SK-N-MC (cell line): ENCODE measurements at regions not wholly inside any gene's neighbourhood (a gene's known extent, or its start where the extent isn't known, plus 50 kb on each side); places are given as distances from the start of the nearest gene placed in this dataset.

Source experiments
- EZH2 ChIP-seq: fragments of 200-600 bp; sonication (generic); IDR thresholded peaks from one replicate; pipeline ENCODE4 v1.6.1; 2017; ENCODE audit warnings: antibody characterized with exemption
- FOXP2 ChIP-seq: optimal IDR thresholded peaks from 2 replicates; pipeline ENCODE3; 2011; ENCODE audit warnings: mild to moderate bottlenecking, moderate library complexity; ENCODE audit not compliant: insufficient read depth; ENCODE audit errors: extremely low read length, control extremely low read depth
- POLR2AphosphoS5 ChIP-seq: IDR thresholded peaks from 2 replicates; pipeline ENCODE4 v1.6.1; 2012; ENCODE audit warnings: mild to moderate bottlenecking, low read depth, low read length, borderline replicate concordance

- TF ChIP-seq EZH2 (no peak), POLR2AphosphoS5 (no peak), FOXP2 (no peak)
Measured at GRCh38 chr14:43671716-43672485, 835.2 kb downstream of the FSCB start.
